ENCODE measurements at regions not wholly inside any gene's neighbourhood (a gene's known extent, or its start where the extent isn't known, plus 50 kb on each side); places are given as distances from the start of the nearest gene placed in this dataset.
"Not testable (repeated sequence)": the region's sequence is repeated elsewhere in the genome, so short reads cannot be mapped to it uniquely, and the experiment has no call there.

DNA sequence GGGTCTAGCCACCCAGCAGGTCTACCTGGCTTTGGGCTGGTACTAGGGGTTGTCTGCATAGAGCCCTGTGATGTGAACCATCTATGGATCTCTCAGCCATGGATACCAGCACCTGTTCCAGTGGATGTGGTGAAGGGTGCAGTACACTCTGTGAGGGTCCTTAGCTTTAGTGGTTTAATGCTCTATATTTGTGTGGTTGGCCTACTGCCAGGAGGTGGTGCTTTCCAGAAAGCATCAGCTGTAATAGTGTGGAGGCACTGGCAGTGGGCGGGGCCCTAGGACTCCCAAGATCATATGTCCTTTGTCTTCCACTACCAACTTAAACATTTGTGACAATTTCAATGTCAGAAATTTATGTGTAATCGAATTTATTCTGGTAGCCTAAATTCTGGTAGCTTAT lies 1065.1 kb downstream of the RPIA start:
- DNase-seq (ENCODE audit: low spot score in 2 of 2); H3K36me3 ChIP-seq; H3K27ac ChIP-seq; H3K9me3 ChIP-seq; H3K4me3 ChIP-seq; H3K4me1 ChIP-seq; H3K27me3 ChIP-seq: not testable (repeated sequence)
- 54 to 63% methylated on average over 2 of the region's 2 CpGs for WGBS, 2 donors

DNA sequence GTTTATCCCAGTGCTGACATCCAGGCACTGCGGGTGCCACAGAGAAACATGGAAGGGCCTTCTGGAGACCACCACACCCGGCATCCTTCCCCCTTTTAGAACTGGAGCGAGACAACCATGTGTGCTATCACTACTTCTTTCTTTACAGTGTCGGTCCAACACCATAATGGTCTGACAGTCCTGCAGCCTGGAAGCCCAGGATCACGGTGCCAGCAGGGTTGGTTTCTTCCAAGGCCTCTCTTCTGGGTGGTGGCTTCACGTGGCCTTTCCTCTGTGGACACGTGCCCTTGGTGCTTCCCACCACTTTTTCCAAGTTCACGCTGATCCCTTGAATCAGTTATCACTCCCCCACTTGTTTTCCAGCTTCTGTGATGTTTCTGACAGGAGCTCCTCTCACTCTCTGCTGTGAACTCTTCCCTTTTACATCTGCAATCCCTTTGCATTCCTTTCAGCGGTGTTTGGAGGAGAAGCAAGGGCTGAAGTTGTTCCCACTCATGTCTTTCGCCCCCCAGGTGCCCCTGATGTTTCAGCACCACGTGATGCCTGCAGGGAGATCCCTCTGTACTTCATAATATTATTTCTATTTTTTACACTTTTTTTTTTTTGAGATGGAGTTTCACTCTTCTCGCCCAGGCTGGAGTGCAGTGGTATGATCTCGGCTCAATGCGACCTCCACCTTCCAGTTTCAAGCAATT lies 1067.0 kb downstream of the RPIA start:
- DNase-seq (ENCODE audit: low spot score in 2 of 2); H3K4me3 ChIP-seq: not testable (repeated sequence)
- 67 to 68% methylated on average over 14 of the region's 14 CpGs for WGBS, 2 donors

DNA sequence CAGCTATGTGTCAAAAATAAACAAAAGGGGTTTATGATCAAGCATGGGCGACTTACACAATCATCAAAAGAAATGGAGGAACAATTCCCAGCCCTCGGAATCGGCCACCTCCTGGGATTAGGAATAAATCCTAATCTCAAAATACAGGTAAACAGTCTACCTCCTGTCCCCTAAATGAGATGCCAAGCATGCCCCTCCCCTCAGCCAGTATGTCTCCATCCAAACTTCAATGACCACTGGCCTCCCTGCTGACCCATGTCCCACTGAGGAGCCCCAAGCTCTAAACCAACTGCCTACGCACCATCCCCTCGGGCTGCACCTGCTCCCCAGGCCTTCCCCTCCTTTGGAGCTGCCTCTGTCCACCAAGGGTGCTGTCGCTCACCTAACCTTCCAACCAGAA lies 1069.3 kb downstream of the RPIA start:
- not testable (repeated sequence) for H3K4me1 ChIP-seq; H3K27me3 ChIP-seq; DNase-seq (ENCODE audit: low spot score in 2 of 2); H3K4me3 ChIP-seq; H3K27ac ChIP-seq; H3K36me3 ChIP-seq
- WGBS, 2 donors = 80% methylated on average over 6 of the region's 6 CpGs
- peaks cover 0 to 43% (median 0%) of the 10 kb centered on the region in 4 donors for H3K9me3 ChIP-seq

More for the DNA sequence above, 1067.0 kb downstream of the RPIA start:
- not testable (repeated sequence) for H3K36me3 ChIP-seq, H3K27ac ChIP-seq, H3K27me3 ChIP-seq, H3K4me1 ChIP-seq
- H3K9me3 ChIP-seq = peaks cover 0 to 23% (median 0%) of the 10 kb centered on the region in 4 donors

DNA sequence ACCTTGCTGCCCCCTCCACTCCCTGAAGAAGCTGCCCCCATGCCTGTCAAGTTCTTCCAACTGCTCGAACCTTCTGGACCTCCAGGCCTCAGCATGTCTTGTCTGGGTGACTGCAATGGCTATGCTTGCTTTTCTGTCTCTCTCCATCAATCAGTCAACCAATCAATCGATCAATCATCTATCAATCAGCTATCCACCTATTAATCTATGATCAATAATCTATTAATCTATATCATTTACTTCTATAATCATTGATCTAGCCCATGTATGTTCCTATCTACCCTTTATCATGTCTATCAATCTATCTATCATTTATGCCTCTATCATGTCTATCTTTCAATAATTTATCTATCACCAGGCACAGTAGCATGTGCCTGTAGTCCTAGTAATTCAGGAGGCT lies 1069.7 kb downstream of the RPIA start:
- H3K36me3 ChIP-seq; DNase-seq (ENCODE audit: low spot score in 2 of 2); H3K27me3 ChIP-seq; H3K4me3 ChIP-seq; H3K4me1 ChIP-seq; H3K27ac ChIP-seq: not testable (repeated sequence)
- H3K9me3 ChIP-seq = peaks cover 0 to 45% (median 0%) of the 10 kb centered on the region in 4 donors
- WGBS, 2 donors = 49 to 63% methylated on average over 2 of the region's 2 CpGs

DNA sequence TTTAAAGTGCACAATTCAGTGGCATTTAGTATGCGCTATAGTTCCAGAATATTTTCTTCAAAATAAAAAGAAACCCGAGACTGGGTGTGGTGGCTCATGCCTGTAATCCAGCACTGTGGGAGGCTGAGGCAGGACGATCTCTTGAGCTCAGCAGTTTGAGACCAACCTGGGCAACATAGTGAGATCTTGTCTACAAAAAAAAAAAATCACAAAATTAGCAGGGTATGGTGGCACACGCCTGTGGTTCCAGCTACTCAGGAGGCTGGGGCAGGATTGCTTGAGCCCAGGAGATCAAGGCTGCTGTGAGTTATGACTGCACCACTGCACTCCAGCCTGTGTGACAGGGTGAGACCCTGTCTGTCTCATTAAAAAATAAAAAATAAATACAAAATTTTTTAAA lies 1070.4 kb downstream of the RPIA start:
- not testable (repeated sequence) for H3K4me3 ChIP-seq; H3K27me3 ChIP-seq; H3K36me3 ChIP-seq; DNase-seq (ENCODE audit: low spot score in 2 of 2); H3K27ac ChIP-seq; H3K4me1 ChIP-seq
- H3K9me3 ChIP-seq = peaks cover 0 to 52% (median 0%) of the 10 kb centered on the region in 4 donors
- 87 to 92% methylated on average over 4 of the region's 4 CpGs for WGBS, 2 donors

DNA sequence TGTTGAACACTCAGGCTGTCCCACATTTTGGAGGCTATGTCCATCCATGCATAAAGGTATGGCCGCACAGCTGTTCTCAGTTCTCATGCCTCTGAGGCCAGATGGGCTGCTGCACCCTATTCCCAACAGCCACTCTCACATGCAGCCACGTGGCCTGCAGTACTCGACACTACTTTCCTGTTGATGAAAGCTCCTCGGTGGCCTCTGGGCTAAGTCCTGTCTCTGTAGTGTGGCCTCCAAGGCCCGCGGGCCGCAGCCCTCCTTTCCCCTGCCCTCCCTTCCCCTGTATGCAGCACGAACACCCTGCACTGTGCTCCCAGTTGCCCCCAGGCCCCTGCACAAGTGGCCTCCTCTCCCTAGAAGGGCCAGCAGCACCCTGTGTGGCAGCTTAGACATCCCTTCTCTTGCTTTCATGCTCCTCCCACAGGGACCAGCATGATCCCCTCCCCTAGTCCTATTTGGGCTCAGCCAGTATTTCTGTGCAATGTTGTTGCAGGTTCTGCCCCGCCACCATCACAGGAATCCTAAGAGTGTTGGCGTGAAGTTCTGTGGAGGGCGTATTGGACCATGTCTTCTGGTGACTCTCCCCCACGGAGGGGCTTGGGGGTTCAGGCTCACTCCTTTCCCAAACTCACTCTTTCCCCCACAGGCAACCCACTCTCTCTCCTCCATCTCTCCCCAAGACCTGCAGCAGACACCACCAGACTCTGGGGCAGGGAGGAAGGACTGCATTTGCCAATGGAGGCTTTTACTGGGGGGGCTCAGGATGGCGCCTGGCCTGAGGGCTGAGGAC lies 1071.2 kb downstream of the RPIA start:
- DNase-seq (ENCODE audit: low spot score in 2 of 2) = not testable (repeated sequence)

DNA sequence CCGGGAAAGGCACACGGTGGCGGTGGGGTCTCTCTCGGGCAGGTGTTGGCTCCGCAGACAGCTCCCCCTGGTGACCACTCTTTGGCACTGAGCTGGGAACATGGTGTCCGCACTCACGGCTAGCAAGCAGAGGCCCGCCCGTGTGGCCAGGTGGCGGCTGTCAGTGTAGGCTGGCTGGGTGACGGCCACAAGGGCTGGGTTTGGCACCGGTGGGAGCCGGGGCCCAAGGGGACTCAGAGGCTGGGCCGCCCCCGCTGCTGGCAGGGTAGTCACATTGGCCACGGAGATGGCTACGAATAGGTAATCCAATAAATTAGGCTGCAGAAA lies 1071.7 kb downstream of the RPIA start:
- Histone ChIP-seq H3K27me3 (peaks cover 0 to 13% of the 10 kb centered on the region in 2 donors), H3K4me1 (peaks cover 0 to 5% (median 0%) of the 10 kb centered on the region in 4 donors), H3K36me3 (no peaks in the 10 kb centered on the region), H3K9me3 (peaks cover 0 to 57% (median 0%) of the 10 kb centered on the region in 4 donors), H3K4me3 (no peak overlapping the region), H3K27ac (no peak overlapping the region)
- WGBS, 2 donors = 74 to 89% methylated on average over 17 of the region's 17 CpGs
- DNase-seq (ENCODE audit: low spot score in 2 of 2) = no peak
- TF ChIP-seq, protein P1, sequence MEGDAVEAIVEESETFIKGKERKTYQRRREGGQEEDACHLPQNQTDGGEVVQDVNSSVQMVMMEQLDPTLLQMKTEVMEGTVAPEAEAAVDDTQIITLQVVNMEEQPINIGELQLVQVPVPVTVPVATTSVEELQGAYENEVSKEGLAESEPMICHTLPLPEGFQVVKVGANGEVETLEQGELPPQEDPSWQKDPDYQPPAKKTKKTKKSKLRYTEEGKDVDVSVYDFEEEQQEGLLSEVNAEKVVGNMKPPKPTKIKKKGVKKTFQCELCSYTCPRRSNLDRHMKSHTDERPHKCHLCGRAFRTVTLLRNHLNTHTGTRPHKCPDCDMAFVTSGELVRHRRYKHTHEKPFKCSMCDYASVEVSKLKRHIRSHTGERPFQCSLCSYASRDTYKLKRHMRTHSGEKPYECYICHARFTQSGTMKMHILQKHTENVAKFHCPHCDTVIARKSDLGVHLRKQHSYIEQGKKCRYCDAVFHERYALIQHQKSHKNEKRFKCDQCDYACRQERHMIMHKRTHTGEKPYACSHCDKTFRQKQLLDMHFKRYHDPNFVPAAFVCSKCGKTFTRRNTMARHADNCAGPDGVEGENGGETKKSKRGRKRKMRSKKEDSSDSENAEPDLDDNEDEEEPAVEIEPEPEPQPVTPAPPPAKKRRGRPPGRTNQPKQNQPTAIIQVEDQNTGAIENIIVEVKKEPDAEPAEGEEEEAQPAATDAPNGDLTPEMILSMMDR (IDR thresholded peaks at IDR 0.05) = no peak
- TF ChIP-seq EP300 (IDR thresholded peaks at IDR 0.05) (no peak), POLR2A (IDR thresholded peaks at IDR 0.05) (no peak)

More for the DNA sequence above, 1071.2 kb downstream of the RPIA start:
- H3K4me1 ChIP-seq, H3K27ac ChIP-seq, H3K27me3 ChIP-seq, H3K4me3 ChIP-seq, H3K36me3 ChIP-seq: not testable (repeated sequence)
- H3K9me3 ChIP-seq = peaks cover 0 to 54% (median 0%) of the 10 kb centered on the region in 4 donors
- 90 to 91% methylated on average over 13 of the region's 13 CpGs for WGBS, 2 donors

DNA sequence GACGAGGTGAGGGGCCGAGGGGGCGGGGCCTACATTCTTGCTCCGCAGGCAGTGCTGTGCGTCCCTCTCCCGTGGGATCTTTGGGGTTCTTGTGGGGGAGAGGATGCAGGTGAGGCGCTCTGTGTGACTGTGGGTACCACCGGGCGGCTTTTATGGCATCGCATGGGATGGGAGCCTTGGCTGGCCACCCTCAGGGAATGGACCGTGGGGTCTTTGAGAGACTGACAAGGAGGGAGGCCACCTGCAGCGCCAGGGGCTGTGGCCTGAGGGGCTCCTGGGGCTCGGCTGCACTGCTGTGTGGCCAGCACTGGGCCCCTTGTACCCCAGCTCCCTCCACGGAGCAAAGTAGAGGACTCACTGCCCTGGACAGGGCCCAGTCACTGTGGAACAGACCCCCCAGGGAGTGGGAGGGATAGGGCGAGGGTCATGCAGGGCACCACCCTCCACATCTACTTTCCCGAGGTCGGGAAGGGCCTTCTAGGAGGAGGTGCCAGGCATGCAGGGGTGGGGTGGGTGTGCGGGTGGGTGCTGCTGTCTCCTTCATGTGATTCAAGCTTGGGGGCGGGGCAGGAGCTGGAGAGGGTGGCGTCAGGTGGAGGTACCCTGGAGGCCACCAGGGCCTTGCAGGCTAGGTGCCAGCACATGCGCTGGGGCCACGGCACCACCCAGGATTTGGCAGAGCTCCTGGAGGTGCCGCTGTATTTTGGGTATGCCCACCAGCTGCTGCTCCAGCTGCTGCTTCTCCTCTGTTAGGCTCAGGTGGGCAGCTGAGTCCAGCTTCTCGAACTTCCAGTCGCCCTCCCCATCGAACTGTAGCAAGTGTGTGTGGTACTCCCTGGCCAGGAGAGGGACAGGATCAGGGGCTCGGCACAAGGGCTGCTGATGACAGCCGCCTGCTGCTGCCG lies 1072.4 kb downstream of the RPIA start:
- WGBS, 2 donors = 88 to 89% methylated on average over 28 to 29 of the region's 29 CpGs
- TF ChIP-seq EP300 (IDR thresholded peaks at IDR 0.05) (no peak), POLR2A (IDR thresholded peaks at IDR 0.05) (no peak)
- TF ChIP-seq, protein P1 (IDR thresholded peaks at IDR 0.05) = no peak
- no peaks in the 10 kb centered on the region for H3K36me3 ChIP-seq
- DNase-seq (ENCODE audit: low spot score in 2 of 2) = peak in 1 of 2 donors; percentile 11
- peaks cover 0 to 5% (median 0%) of the 10 kb centered on the region in 4 donors for H3K4me1 ChIP-seq
- H3K27ac ChIP-seq = no peak overlapping the region
- H3K4me3 ChIP-seq = no peak overlapping the region
- H3K9me3 ChIP-seq = peaks cover 0 to 57% (median 0%) of the 10 kb centered on the region in 4 donors
- peaks cover 0 to 13% of the 10 kb centered on the region in 2 donors for H3K27me3 ChIP-seq

GRCh38 chr2:89764571-89765360 lies 1073.3 kb downstream of the RPIA start:
- not testable (repeated sequence) for H3K4me1 ChIP-seq, H3K4me3 ChIP-seq, H3K27ac ChIP-seq, H3K36me3 ChIP-seq
- DNase-seq (ENCODE audit: low spot score in 2 of 2) = peak in 1 of 2 donors; percentile 11
- 89% methylated on average over 20 of the region's 20 CpGs for WGBS, 2 donors
- Histone ChIP-seq H3K27me3 (peaks cover 0 to 13% of the 10 kb centered on the region in 2 donors), H3K9me3 (peaks cover 0 to 57% (median 0%) of the 10 kb centered on the region in 4 donors)

- not testable (repeated sequence) for DNase-seq (ENCODE audit: low spot score in 2 of 2)
These were observed 1073.9 kb downstream of the RPIA start for GRCh38 chr2:89765361-89765718.

More at GRCh38 chr2:89765361-89765718, 1073.9 kb downstream of the RPIA start:
- not testable (repeated sequence) for H3K4me3 ChIP-seq, H3K4me1 ChIP-seq, H3K27ac ChIP-seq, H3K36me3 ChIP-seq
- Histone ChIP-seq H3K27me3 (peaks cover 0 to 13% of the 10 kb centered on the region in 2 donors), H3K9me3 (peaks cover 0 to 55% (median 0%) of the 10 kb centered on the region in 4 donors)
- WGBS, 2 donors = 82 to 93% methylated on average over 5 of the region's 5 CpGs

Data from tibial nerve (tissue), 4 donors.